Brain microvascular endothelial cell (primary cell): ENCODE measurements at regions not wholly inside any gene's neighbourhood (a gene's known extent, or its start where the extent isn't known, plus 50 kb on each side); places are given as distances from the start of the nearest gene placed in this dataset.

Experiments used
- DNase-seq: peaks from one replicate; pipeline ENCODE4 v3.0.0-alpha.2; 2020
- H3K27ac ChIP-seq: fragments of 250-450 bp; sonication (Bioruptor Pico); 2 replicates; pipeline ENCODE4 v1.5.1; 2020; ENCODE audit warnings: mild to moderate bottlenecking, moderate library complexity
- H3K27me3 ChIP-seq: fragments of 250-450 bp; sonication (Bioruptor Pico); replicated peaks from 2 replicates; pipeline ENCODE4 v1.5.1; 2020; ENCODE audit warnings: mild to moderate bottlenecking
- H3K36me3 ChIP-seq: fragments of 250-450 bp; sonication (Bioruptor Pico); replicated peaks from 2 replicates; pipeline ENCODE4 v1.5.1; 2020; ENCODE audit warnings: mild to moderate bottlenecking
- H3K4me3 ChIP-seq: 2 replicates; pipeline ENCODE4 v1.5.1; 2011; ENCODE audit warnings: low read depth, mild to moderate bottlenecking, control low read depth, low read length, moderate library complexity
- in situ Hi-C: cut with HindIII; loops from 2 replicates; pipeline ENCODE4 v1.10.0; 2017; ENCODE audit warnings: low sequenced_read_pairs, low pct_ligation_motif_present
- TF ChIP-seq, protein P1 (sequence below): IDR thresholded peaks from 2 replicates; pipeline ENCODE4 v1.5.1; 2011; ENCODE audit warnings: low read depth, mild to moderate bottlenecking, moderate library complexity, low read length, control low read depth, inconsistent platforms; ENCODE audit errors: missing control alignments

DNA sequence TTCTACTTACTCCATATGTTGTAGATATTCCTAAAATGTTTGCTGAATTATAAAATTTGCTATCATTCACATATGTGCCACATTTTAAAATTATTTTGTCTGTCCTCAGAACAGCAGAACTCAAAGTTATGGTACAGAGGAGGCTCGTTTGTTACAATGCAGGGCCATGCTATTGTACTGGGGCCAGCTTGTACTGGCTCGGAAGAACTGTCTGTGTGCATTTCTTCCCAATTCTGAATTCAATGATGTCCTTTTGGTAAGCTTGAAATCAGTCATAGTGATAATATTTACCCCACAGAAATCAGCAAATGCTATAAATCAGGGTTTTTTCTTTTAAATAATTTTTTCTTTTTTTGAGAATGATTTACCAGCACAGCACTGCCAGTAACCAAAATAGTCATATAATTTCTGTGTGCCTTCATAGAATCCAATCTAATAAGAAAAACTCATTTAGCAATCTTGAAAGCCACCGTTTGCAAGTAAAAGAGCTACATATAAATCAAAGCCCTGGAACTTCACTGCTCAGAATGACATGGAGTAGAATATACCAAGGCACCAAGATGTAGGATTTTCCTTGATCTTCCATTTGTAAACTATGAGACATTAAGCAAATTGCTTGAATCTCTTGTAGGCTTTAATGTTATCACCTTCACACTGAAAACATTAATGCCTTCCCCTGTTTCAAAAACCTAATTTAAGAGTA lies 90.7 kb upstream of the EPHA4 start:
- in situ Hi-C loops: no loop called here

DNA sequence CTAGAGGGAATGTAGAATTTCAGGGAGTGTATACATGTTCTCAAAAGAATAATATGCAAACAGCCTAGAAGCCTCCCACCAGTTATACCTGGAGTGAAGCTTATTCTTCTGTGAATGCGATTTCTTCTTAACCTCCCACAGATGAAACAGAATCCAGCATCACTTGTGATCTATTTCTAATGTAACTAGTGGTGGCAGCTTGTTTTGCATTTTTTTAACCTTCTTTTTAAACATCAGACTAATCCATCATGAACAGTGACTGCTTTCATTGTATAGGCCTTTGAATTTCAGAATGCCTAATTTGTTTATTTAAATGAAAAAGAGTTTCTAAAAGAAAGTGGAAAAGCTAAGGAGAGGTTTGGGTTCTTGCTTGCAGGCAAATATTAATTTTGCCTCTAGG lies 85.7 kb upstream of the EPHA4 start:
- no peak overlapping the region for H3K4me3 ChIP-seq
- H3K36me3 ChIP-seq: no peaks in the 10 kb centered on the region
- no peak for DNase-seq
- no peak overlapping the region for H3K27ac ChIP-seq
- H3K27me3 ChIP-seq: no peaks in the 10 kb centered on the region
- TF ChIP-seq, protein P1, sequence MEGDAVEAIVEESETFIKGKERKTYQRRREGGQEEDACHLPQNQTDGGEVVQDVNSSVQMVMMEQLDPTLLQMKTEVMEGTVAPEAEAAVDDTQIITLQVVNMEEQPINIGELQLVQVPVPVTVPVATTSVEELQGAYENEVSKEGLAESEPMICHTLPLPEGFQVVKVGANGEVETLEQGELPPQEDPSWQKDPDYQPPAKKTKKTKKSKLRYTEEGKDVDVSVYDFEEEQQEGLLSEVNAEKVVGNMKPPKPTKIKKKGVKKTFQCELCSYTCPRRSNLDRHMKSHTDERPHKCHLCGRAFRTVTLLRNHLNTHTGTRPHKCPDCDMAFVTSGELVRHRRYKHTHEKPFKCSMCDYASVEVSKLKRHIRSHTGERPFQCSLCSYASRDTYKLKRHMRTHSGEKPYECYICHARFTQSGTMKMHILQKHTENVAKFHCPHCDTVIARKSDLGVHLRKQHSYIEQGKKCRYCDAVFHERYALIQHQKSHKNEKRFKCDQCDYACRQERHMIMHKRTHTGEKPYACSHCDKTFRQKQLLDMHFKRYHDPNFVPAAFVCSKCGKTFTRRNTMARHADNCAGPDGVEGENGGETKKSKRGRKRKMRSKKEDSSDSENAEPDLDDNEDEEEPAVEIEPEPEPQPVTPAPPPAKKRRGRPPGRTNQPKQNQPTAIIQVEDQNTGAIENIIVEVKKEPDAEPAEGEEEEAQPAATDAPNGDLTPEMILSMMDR: no peak
- in situ Hi-C loops: no loop called here

More for the DNA sequence above, 90.7 kb upstream of the EPHA4 start:
- H3K36me3 ChIP-seq: no peaks in the 10 kb centered on the region
- TF ChIP-seq, protein P1: no peak
- no peak for DNase-seq
- no peaks in the 10 kb centered on the region for H3K27me3 ChIP-seq
- H3K4me3 ChIP-seq: no peak overlapping the region
- H3K27ac ChIP-seq: no peak overlapping the region

DNA sequence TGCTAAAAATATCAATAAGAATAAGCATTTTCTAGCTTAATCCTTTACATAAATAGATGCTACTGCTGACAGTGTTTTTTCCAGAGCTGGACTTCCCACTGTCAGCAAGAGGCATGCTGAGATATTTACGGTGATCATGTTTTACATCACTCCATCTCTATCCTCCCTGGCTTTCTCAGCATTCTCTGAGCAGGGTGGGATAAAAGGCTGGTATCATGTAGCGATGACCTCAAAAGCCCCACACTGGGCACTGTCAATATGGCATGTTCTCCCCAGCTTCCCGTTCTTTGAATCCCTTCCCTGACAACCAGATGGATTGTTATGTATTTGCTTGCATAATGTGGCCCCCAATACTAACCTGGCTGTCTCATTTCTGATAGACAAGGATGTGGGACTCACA lies 83.2 kb upstream of the EPHA4 start:
- no peaks in the 10 kb centered on the region for H3K36me3 ChIP-seq
- no peak overlapping the region for H3K27ac ChIP-seq
- no peaks in the 10 kb centered on the region for H3K27me3 ChIP-seq
- in situ Hi-C loops: no loop called here
- no peak overlapping the region for H3K4me3 ChIP-seq
- no peak for DNase-seq
- TF ChIP-seq, protein P1: no peak

DNA sequence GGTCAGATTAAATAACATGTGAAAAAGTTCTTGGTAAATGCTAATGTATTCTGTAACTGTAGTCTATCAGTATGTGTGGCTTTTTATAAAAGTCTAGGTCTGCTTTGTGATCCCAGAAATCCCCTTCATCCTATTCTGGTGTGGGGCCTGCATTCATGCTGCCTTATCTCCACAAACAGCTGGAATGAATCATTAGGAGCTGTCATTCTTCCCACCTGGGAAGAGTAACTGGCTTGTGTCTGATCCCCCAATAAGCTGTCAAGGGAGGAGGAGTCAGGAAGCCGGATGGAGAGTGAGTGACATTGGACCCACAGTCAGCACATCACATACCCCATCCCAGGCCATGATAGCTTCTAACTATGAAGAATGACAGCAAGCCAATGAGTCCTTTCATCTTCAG lies 81.1 kb upstream of the EPHA4 start:
- in situ Hi-C loops: no loop called here
- no peaks in the 10 kb centered on the region for H3K27me3 ChIP-seq
- DNase-seq: no peak
- H3K4me3 ChIP-seq: no peak overlapping the region
- no peaks in the 10 kb centered on the region for H3K36me3 ChIP-seq
- TF ChIP-seq, protein P1: no peak
- no peak overlapping the region for H3K27ac ChIP-seq

DNA sequence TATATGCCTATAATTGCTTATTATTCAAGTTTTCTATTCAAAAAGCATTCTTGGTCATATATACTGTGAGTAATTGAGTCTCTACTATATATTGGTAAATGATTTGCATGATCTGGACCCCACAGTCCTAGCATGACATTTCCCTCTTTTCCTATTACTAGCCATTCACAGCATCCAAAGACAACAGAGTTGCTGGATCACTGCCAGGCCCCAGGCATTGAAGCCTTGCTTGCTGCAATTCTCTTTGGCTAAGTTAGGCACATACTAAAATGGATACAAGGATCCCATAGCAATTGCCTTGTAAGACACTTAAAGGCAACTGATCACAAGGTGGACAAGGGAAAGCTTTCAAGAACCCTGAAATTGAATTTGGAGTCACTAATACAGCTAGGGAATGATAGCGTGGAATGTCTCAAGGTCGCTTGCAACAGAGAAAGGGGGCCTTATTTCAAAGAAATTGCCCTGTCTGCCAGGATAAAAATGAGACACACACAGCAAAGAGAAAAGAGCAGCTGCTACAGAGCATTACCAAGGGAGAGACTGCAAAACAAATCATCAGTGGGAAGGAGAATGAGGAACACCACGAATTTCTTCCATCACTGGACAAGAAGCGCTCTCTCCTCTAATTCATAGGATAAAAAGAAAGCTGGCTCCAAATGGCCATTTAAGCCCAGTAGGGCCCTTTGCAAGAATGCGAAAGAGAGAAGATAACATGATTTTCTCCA lies 77.1 kb upstream of the EPHA4 start:
- H3K36me3 ChIP-seq: no peaks in the 10 kb centered on the region
- H3K27ac ChIP-seq: no peak overlapping the region
- DNase-seq: peak; percentile 12
- no peak overlapping the region for H3K4me3 ChIP-seq
- in situ Hi-C loops: no loop called here
- no peaks in the 10 kb centered on the region for H3K27me3 ChIP-seq
- TF ChIP-seq, protein P1: no peak
